Peyer's patch (tissue), 4 donors: ENCODE measurements at regions not wholly inside any gene's neighbourhood (a gene's known extent, or its start where the extent isn't known, plus 50 kb on each side); places are given as distances from the start of the nearest gene placed in this dataset.

ENCODE experiments used
- DNase-seq, 3 donors: peaks; one replicate each; pipeline ENCODE4 v3.0.0-alpha.2; 2017 to 2019
- H3K27ac ChIP-seq, 4 donors: fragments of 200-600 bp; sonication (generic); one replicate each; pipeline ENCODE4 v1.5.1; 2016 to 2019
- H3K27me3 ChIP-seq, 2 donors: fragments of 200-600 bp; sonication (generic); one replicate each; pipeline ENCODE4 v1.5.1; 2019
- H3K36me3 ChIP-seq, 3 donors: fragments of 200-600 bp; sonication (generic); one replicate each; pipeline ENCODE4 v1.5.1; 2016 to 2019
- H3K4me1 ChIP-seq, 4 donors: fragments of 200-600 bp; sonication (generic); one replicate each; pipeline ENCODE4 v1.5.1; 2016 to 2019
- H3K4me3 ChIP-seq, 4 donors: fragments of 200-600 bp; sonication (generic); 1 replicate in 3 of 4; 2 replicates in 1 of 4; pipeline ENCODE4 v1.5.1; 2016 to 2019; ENCODE audit warnings: mild to moderate bottlenecking in 1 of 4
- H3K9me3 ChIP-seq, 4 donors: fragments of 200-600 bp; sonication (generic); one replicate each; pipeline ENCODE4 v1.5.1; 2016 to 2019; ENCODE audit warnings: mild to moderate bottlenecking in 1 of 4
- CTCF ChIP-seq, 6 experiments: fragments of 450-650 bp in 4 of 6; fragments of 200-600 bp in 2 of 6; sonication (generic) in 1 of 6; IDR thresholded peaks; one replicate each; pipeline ENCODE4 v1.5.1; 2017 to 2019; ENCODE audit warnings: antibody characterized with exemption in 6 of 6, mild to moderate bottlenecking in 3 of 6, moderate library complexity in 1 of 6
- POLR2A ChIP-seq, 2 donors: fragments of 450-650 bp; IDR thresholded peaks; one replicate each; pipeline ENCODE4 v1.5.1; 2017; ENCODE audit warnings: antibody characterized with exemption in 2 of 2, mild to moderate bottlenecking in 2 of 2, moderate library complexity in 2 of 2

GRCh38 chr1:4062992-4063391, 162.9 kb upstream of the C1orf174 start:
- H3K27me3 ChIP-seq = no peaks in the 10 kb centered on the region
- H3K4me3 ChIP-seq = no peak overlapping the region
- no peak overlapping the region for H3K27ac ChIP-seq
- H3K9me3 ChIP-seq = peaks cover 0 to 4% (median 0%) of the 10 kb centered on the region in 4 donors
- no peaks in the 10 kb centered on the region for H3K36me3 ChIP-seq
- no peaks in the 10 kb centered on the region for H3K4me1 ChIP-seq
- no peak for DNase-seq
- TF ChIP-seq CTCF (IDR thresholded peaks at IDR 0.05) (no peak), POLR2A (IDR thresholded peaks at IDR 0.05) (no peak)

DNA sequence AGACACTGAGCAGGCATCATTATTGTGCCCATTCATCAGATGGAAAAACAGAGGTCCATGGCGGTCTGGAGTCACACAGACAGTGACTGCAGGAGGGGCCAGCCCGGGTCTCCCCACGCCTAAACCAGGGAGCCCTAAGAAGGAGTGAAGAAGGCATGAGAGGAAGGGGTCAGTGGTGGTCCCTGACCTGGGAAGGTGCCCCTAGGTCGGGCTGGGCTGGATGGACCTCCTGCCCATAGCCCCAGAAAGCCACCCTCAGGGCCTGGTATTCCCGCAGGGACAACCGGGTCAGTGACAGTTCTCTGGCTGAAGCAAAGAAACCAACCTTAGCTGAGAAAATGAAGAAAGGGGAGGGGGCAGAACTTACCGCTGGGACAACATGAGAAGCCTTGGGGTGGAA, 163.4 kb upstream of the C1orf174 start:
- TF ChIP-seq CTCF (IDR thresholded peaks at IDR 0.05) = no peak
- TF ChIP-seq POLR2A (IDR thresholded peaks at IDR 0.05) = no peak
- no peak overlapping the region for H3K4me3 ChIP-seq
- no peaks in the 10 kb centered on the region for H3K4me1 ChIP-seq
- peaks cover 0 to 4% (median 0%) of the 10 kb centered on the region in 4 donors for H3K9me3 ChIP-seq
- no peaks in the 10 kb centered on the region for H3K36me3 ChIP-seq
- H3K27me3 ChIP-seq = no peaks in the 10 kb centered on the region
- H3K27ac ChIP-seq = no peak overlapping the region
- DNase-seq = peak in 1 of 3 donors; percentile 3

DNA sequence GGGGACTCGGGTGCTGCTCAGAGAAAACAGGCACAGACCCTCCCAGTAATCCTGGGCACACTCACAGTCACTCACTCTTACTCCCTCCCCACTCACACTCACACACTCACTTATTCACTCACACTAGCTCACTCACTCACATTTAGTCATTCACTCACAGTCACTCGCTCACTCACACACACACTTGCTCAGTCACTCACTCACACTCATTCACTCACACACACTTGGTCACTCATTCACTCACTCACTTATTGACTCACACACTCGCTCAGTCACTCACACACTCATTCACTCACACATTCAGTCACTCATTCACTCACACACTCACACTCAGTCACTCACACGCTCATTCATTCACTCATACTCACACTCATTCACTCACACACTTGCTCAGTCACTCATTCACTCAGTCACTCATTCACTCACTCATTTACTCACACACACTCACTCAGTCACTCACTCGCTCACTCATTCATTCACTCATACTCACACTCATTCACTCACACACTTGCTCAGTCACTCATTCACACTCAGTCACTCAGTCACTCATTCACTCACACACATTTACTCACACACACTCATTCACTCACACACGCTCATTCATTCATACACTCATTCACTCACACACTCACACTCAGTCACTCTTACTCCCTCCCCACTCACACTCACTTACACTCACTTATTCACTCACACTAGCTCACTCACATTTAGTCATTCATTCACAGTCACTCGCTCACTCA, 164.2 kb upstream of the C1orf174 start:
- Histone ChIP-seq H3K27me3 (no peaks in the 10 kb centered on the region), H3K36me3 (no peaks in the 10 kb centered on the region)
- TF ChIP-seq CTCF (IDR thresholded peaks at IDR 0.05) = no peak
- no peak for TF ChIP-seq POLR2A (IDR thresholded peaks at IDR 0.05)

DNA sequence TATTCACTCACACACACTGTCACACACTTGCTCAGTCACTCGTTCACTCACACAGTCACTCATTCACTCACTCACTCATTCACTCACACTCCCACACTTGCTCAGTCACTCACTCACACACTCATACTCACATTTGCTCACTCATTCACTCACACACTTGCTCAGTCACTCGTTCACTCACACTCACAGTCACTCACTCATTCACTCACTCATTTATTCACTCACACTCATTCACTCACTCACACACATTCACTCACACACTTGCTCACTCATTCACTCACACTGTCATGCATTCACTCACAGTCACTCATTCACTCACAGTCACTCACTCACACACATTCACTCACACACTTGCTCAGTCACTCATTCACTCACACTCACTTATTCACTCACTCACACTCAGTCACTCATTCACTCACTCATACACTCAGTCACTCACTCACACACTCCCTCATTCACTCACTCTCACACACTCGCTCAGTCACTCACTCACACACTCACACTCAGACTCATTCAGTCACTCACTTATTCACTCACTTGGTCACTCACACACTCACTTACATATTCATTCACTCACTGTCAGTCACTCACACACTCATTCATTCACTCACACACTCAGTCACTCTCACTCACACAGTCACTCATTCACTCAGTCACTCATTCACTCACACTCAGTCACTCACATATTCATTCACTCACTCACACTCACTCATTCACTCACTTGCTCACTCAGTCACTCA, 167.0 kb upstream of the C1orf174 start:
- H3K36me3 ChIP-seq = no peaks in the 10 kb centered on the region
- TF ChIP-seq CTCF (IDR thresholded peaks at IDR 0.05) (no peak), POLR2A (IDR thresholded peaks at IDR 0.05) (no peak)
- peaks cover 0 to 4% (median 0%) of the 10 kb centered on the region in 4 donors for H3K9me3 ChIP-seq
- H3K4me1 ChIP-seq = no peaks in the 10 kb centered on the region
- H3K27ac ChIP-seq = no peak overlapping the region
- H3K27me3 ChIP-seq = no peaks in the 10 kb centered on the region
- H3K4me3 ChIP-seq = no peak overlapping the region
- no peak for DNase-seq

More for the DNA sequence above, 164.2 kb upstream of the C1orf174 start:
- DNase-seq = no peak
- Histone ChIP-seq H3K27ac (no peak overlapping the region), H3K9me3 (peaks cover 0 to 4% (median 0%) of the 10 kb centered on the region in 4 donors), H3K4me3 (no peak overlapping the region), H3K4me1 (no peaks in the 10 kb centered on the region)

- Histone ChIP-seq H3K36me3 (no peaks in the 10 kb centered on the region), H3K27ac (no peak overlapping the region), H3K4me3 (no peak overlapping the region), H3K4me1 (no peaks in the 10 kb centered on the region), H3K9me3 (peaks cover 0 to 4% (median 0%) of the 10 kb centered on the region in 4 donors), H3K27me3 (no peaks in the 10 kb centered on the region)
- TF ChIP-seq POLR2A (IDR thresholded peaks at IDR 0.05) = no peak
- no peak for TF ChIP-seq CTCF (IDR thresholded peaks at IDR 0.05)
- peak in 1 of 3 donors; percentile 13 for DNase-seq
These were observed 168.0 kb upstream of the C1orf174 start for GRCh38 chr1:4068076-4068475.
